Neural crest cell (in vitro differentiated cells): ENCODE measurements at regions not wholly inside any gene's neighbourhood (a gene's known extent, or its start where the extent isn't known, plus 50 kb on each side); places are given as distances from the start of the nearest gene placed in this dataset.

Experiments
- DNase-seq: peaks from one replicate; pipeline ENCODE4 v3.0.0; 2021; ENCODE audit warnings: low read depth, mixed read lengths, low spot score
- H3K27ac Mint-ChIP-seq: one replicate; pipeline ENCODE4 v1.8.0; 2021; ENCODE audit warnings: mild to moderate bottlenecking, mixed read lengths; ENCODE audit not compliant: unreplicated experiment
- H3K27me3 Mint-ChIP-seq: 2 replicates; pipeline ENCODE4 v1.8.0; 2021; ENCODE audit warnings: low read depth, mild to moderate bottlenecking, mixed read lengths
- H3K36me3 Mint-ChIP-seq: 2 replicates; pipeline ENCODE4 v1.8.0; 2021; ENCODE audit warnings: low read depth, mild to moderate bottlenecking, mixed read lengths
- H3K4me1 Mint-ChIP-seq: 2 replicates; pipeline ENCODE4 v1.8.0; 2021; ENCODE audit warnings: mixed read lengths
- H3K4me3 Mint-ChIP-seq: one replicate; pipeline ENCODE4 v1.8.0; 2021; ENCODE audit warnings: mild to moderate bottlenecking, mixed read lengths
- H3K9me3 Mint-ChIP-seq: 2 replicates; pipeline ENCODE4 v1.8.0; 2021; ENCODE audit warnings: mixed read lengths
- TF ChIP-seq, protein P1 (sequence below): fragments of 200-600 bp; sonication (generic); conservative IDR thresholded peaks from 2 replicates; pipeline ENCODE4 v1.5.0; 2021; ENCODE audit warnings: antibody characterized with exemption, mild to moderate bottlenecking

DNA sequence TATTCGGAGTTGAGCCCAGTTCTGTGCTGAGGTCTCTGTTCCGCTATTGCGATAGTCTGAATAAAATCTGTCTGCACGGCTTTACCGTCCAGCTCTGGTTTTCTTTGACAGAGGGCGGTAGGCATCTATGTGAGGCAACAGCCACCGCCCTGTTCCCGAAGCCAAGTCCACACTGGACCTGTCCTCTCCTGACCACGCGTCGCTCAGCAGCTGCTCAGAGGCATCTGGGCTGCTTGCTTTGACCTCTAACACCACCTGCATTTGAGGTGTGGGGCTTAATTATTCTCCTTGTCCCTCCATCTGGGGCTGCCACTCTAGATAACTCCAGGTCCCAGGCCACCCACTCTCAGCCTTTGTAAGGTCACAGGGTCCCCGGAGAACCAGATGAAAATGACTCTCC is 168.4 kb upstream of the SMIM23 start:
- H3K36me3 Mint-ChIP-seq, result no peaks in the 10 kb centered on the region
- H3K4me3 Mint-ChIP-seq, result no peak overlapping the region
- TF ChIP-seq, protein P1, sequence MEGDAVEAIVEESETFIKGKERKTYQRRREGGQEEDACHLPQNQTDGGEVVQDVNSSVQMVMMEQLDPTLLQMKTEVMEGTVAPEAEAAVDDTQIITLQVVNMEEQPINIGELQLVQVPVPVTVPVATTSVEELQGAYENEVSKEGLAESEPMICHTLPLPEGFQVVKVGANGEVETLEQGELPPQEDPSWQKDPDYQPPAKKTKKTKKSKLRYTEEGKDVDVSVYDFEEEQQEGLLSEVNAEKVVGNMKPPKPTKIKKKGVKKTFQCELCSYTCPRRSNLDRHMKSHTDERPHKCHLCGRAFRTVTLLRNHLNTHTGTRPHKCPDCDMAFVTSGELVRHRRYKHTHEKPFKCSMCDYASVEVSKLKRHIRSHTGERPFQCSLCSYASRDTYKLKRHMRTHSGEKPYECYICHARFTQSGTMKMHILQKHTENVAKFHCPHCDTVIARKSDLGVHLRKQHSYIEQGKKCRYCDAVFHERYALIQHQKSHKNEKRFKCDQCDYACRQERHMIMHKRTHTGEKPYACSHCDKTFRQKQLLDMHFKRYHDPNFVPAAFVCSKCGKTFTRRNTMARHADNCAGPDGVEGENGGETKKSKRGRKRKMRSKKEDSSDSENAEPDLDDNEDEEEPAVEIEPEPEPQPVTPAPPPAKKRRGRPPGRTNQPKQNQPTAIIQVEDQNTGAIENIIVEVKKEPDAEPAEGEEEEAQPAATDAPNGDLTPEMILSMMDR, result no peak
- H3K9me3 Mint-ChIP-seq, result peaks cover 3% of the 10 kb centered on the region
- peaks cover 13% of the 10 kb centered on the region for H3K27me3 Mint-ChIP-seq
- peaks cover 36% of the 10 kb centered on the region for H3K4me1 Mint-ChIP-seq
- DNase-seq, result no peak
- H3K27ac Mint-ChIP-seq, result peak overlapping the region; percentile 75

DNA sequence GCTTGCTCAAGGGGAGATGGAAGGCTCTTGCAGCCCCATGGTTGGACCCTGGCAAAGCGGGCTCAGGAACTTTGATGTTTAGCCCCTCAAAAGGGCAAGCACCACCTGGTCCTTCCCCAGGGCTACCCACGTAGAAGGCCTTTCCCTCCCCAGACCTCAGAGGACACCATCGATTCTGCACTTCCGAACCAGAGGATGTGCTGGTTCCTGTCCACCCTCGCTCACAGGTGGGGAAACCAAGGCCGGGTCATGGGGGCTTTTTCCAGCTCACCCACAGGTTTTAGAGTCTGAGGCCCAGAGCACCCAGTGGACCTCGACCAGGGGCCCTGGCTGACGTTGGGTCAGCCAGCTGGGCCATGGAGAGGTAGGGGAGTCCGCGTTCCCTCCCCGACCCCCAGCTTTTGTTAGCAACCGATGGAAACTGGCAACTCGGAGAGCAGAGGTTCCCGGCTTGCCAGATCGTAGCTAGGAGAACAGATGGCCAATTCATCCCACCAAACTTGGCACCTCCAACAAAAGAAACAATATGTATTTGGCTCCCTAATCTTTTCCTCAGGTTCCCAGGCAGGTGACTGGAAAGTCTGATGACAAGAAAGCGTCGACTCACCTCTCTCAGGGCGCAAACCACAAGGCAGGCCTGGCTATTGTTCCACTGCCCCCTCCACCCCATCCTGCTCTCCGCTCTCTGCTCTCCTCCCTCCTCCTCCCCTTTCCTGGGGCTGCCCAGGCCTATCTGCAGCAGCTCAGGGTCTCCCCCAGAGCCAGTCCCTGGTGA is 167.6 kb upstream of the SMIM23 start:
- peaks cover 11% of the 10 kb centered on the region for H3K27me3 Mint-ChIP-seq
- TF ChIP-seq, protein P1, result no peak
- H3K9me3 Mint-ChIP-seq, result peaks cover 3% of the 10 kb centered on the region
- no peaks in the 10 kb centered on the region for H3K36me3 Mint-ChIP-seq
- H3K4me1 Mint-ChIP-seq, result peaks cover 38% of the 10 kb centered on the region
- DNase-seq, result no peak
- no peak overlapping the region for H3K4me3 Mint-ChIP-seq
- H3K27ac Mint-ChIP-seq, result no peak overlapping the region

DNA sequence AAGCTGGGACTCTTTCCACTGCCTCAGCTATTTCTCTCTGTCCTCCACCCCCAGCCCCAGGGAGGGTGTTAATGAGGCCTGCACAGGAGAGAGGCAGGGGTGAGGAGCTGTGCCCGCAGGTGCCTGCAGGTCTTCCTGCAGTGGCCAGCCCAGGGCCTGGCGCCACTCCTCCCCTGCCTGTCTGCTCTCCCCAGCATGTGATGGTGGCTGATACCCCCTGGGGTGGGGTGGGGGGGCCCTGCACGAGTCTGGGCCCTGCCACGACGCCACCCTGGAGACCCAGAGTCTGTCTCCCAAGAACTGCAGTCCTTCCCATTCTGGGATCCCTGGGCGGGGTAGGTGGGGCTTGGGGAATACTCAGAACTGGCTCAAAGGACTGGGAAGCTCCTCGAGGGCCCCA is 166.4 kb upstream of the SMIM23 start:
- no peak for DNase-seq
- Mint-ChIP-seq H3K27me3 (peaks cover 9% of the 10 kb centered on the region), H3K36me3 (no peaks in the 10 kb centered on the region), H3K9me3 (peaks cover 3% of the 10 kb centered on the region), H3K27ac (no peak overlapping the region), H3K4me1 (peaks cover 43% of the 10 kb centered on the region), H3K4me3 (no peak overlapping the region)
- TF ChIP-seq, protein P1, result no peak

DNA sequence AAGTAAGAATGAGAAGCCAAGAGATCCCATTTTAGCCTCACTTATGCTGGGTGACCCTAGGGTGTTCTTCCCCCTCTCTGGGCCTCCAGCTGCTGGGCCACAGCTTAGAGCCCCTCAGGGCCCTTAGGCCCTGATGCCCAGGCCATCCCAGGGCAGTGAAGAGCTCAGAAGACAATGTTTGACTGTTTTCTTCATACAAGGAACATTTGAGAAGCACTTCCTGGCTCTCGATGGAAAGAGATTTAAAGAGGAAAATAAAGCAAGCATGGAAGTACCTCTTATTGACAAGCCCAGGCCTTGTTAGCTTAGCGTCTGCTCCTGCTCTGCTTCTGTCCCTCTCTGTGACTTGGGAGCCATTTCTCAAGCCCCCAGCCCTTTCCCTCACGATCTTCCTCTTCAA is 165.9 kb upstream of the SMIM23 start:
- peaks cover 3% of the 10 kb centered on the region for H3K9me3 Mint-ChIP-seq
- H3K36me3 Mint-ChIP-seq, result no peaks in the 10 kb centered on the region
- H3K27ac Mint-ChIP-seq, result peak overlapping the region; percentile 51
- peaks cover 14% of the 10 kb centered on the region for H3K27me3 Mint-ChIP-seq
- TF ChIP-seq, protein P1, result no peak
- peaks cover 47% of the 10 kb centered on the region for H3K4me1 Mint-ChIP-seq
- peak overlapping the region; percentile 57 for H3K4me3 Mint-ChIP-seq
- no peak for DNase-seq

DNA sequence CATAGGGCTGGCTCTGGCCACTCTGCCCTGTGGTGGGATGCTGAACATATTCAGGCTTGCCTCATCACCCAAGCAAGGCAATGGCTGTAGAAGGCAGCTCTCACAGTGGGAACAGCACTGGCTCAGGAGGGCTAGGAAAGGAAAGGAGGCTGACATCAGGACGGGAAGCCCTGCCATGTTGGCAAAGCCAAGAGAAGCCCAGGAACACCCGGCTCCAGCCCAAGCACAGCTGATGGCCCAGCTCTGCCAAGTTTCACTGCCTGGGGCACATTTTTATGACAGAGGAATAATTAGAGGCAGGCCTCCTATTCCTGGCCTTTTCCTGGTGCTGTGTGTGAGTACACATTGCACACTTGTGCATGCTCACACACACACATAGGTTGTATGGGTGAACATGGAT is 163.6 kb upstream of the SMIM23 start:
- Mint-ChIP-seq H3K9me3 (peaks cover 3% of the 10 kb centered on the region), H3K27ac (no peak overlapping the region), H3K27me3 (peaks cover 31% of the 10 kb centered on the region), H3K4me3 (no peak overlapping the region), H3K36me3 (no peaks in the 10 kb centered on the region), H3K4me1 (peaks cover 39% of the 10 kb centered on the region)
- TF ChIP-seq, protein P1, result no peak
- DNase-seq, result no peak
